GM12878 (cell line): ENCODE measurements at regions not wholly inside any gene's neighbourhood (a gene's known extent, or its start where the extent isn't known, plus 50 kb on each side); places are given as distances from the start of the nearest gene placed in this dataset.
A peak's percentile ranks its signal among the peaks of the same experiment; 100 is the strongest.

Experiments
- ATAC-seq: fragments of 200-7000 bp; cut with Tn5 transposase; 3 replicates; pipeline ENCODE4 v1.9.1; 2020; ENCODE audit warnings: mild to moderate bottlenecking, moderate library complexity
- BruUV-seq: library from RNA; stranded (reverse); fragments of 400-500 nt; replicated peaks from 2 replicates; lab custom pipeline; 2021; lab: Mats Ljungman, UMichigan
- CTCF ChIA-PET: fragments of 300-600 bp; sonication (Branson Sonifier 250); formaldehyde crosslinking; extraction: SDS; loops from one replicate; lab custom pipeline; 2021; ENCODE audit warnings: inconsistent platforms; lab: Yijun Ruan, JAX
- POLR2A ChIA-PET: fragments of 350-600 bp; formaldehyde crosslinking; extraction: SDS; loops from one replicate; lab custom pipeline; 2021; ENCODE audit warnings: inconsistent platforms; lab: Charles Lee
- RAD21 ChIA-PET: fragments of 300-600 bp; sonication (Branson Sonifier 250); formaldehyde crosslinking; loops from one replicate; lab custom pipeline; 2023; ENCODE audit warnings: antibody characterized with exemption; ENCODE audit not compliant: unreplicated experiment; lab: Charles Lee
- SMC1A ChIA-PET: fragments of 300-600 bp; sonication (Branson Sonifier 250); formaldehyde crosslinking; loops from one replicate; lab custom pipeline; 2023; ENCODE audit not compliant: unreplicated experiment, uncharacterized antibody; lab: Charles Lee
- DNase-seq: peaks from one replicate; pipeline ENCODE4 v3.0.0-alpha.2; 2011; ENCODE audit warnings: low read depth, low spot score
- FAIRE-seq: peaks from 3 replicates; lab custom pipeline; 2011; peaks lifted over from hg19 to GRCh38; lab: Jason Lieb, UNC
- H2AFZ ChIP-seq: 2 replicates; pipeline ENCODE4 v1.6.0; 2011; ENCODE audit warnings: low read depth, low read length, control low read depth; ENCODE audit not compliant: control insufficient read depth
- H3K27ac ChIP-seq: 2 replicates; pipeline ENCODE4 v1.5.1; 2011; ENCODE audit warnings: control low read depth; ENCODE audit not compliant: control insufficient read depth, insufficient read depth
- H3K27me3 ChIP-seq, 2 experiments: replicated peaks in 1 of 2; 2 replicates each; pipeline versions ENCODE4 v1.6.0 to v1.6.1; 2011; ENCODE audit warnings: low read length in 1 of 2; ENCODE audit not compliant: control insufficient read depth in 2 of 2, insufficient read depth in 2 of 2
- H3K36me3 ChIP-seq, 2 experiments: 2 replicates each; pipeline ENCODE4 v1.5.1; 2011; ENCODE audit warnings: low read length in 1 of 2; ENCODE audit not compliant: control insufficient read depth in 2 of 2, insufficient read depth in 2 of 2
- H3K4me1 ChIP-seq: 2 replicates; pipeline ENCODE4 v1.6.1; 2011; ENCODE audit warnings: mild to moderate bottlenecking, low read length, moderate library complexity, mixed read lengths; ENCODE audit not compliant: control insufficient read depth, insufficient read depth
- H3K4me2 ChIP-seq: 2 replicates; pipeline ENCODE4 v1.6.0; 2011; ENCODE audit warnings: control low read depth; ENCODE audit not compliant: control insufficient read depth, insufficient read depth
- H3K4me3 ChIP-seq: fragments of 200-600 bp; sonication (generic); 2 replicates; pipeline ENCODE4 v1.5.1; 2016
- H3K79me2 ChIP-seq: 2 replicates; pipeline ENCODE4 v1.6.0; 2011; ENCODE audit warnings: low read length; ENCODE audit not compliant: control insufficient read depth, insufficient read depth
- H3K9ac ChIP-seq: 2 replicates; pipeline ENCODE4 v1.8.0; 2011; ENCODE audit warnings: low read length, control low read depth, mixed read lengths; ENCODE audit not compliant: control insufficient read depth, insufficient read depth
- H3K9me3 ChIP-seq: replicated peaks from 3 replicates; pipeline ENCODE4 v1.5.1; 2011; ENCODE audit warnings: mild to moderate bottlenecking, low read length; ENCODE audit not compliant: control insufficient read depth, insufficient read depth
- H4K20me1 ChIP-seq: 2 replicates; pipeline ENCODE4 v1.6.0; 2011; ENCODE audit not compliant: control insufficient read depth, insufficient read depth
- BACH1 ChIP-seq: fragments of 450-650 bp; IDR thresholded peaks from 2 replicates; pipeline ENCODE4 v1.6.1; 2017; ENCODE audit warnings: mild to moderate bottlenecking, borderline replicate concordance
- BCL11A ChIP-seq: IDR thresholded peaks from 2 replicates; pipeline ENCODE4 v1.6.1; 2011; ENCODE audit warnings: low read depth, low read length
- ESRRA ChIP-seq: IDR thresholded peaks from 2 replicates; pipeline ENCODE4 v1.6.1; 2012; ENCODE audit warnings: mild to moderate bottlenecking, low read length, improper control_type of control experiment
- GABPA ChIP-seq: IDR thresholded peaks from 2 replicates; pipeline ENCODE4 v1.6.1; 2014; ENCODE audit warnings: antibody characterized with exemption, low read depth, mild to moderate bottlenecking, inconsistent platforms
- HDAC6 ChIP-seq: fragments of 200-600 bp; sonication (generic); IDR thresholded peaks from one replicate; pipeline ENCODE4 v1.8.0; 2017; ENCODE audit warnings: antibody characterized with exemption; ENCODE audit not compliant: unreplicated experiment
- IKZF1 ChIP-seq: fragments of 450-650 bp; conservative IDR thresholded peaks from 2 replicates; pipeline ENCODE4 v1.6.1; 2017; ENCODE audit warnings: antibody characterized with exemption, mild to moderate bottlenecking
- MXI1 ChIP-seq: fragments of 150-350 bp; IDR thresholded peaks from 2 replicates; pipeline ENCODE4 v1.6.1; 2011; ENCODE audit warnings: low read depth, mild to moderate bottlenecking, inconsistent platforms, low read length, improper control_type of control experiment
- POLR2AphosphoS2 ChIP-seq: IDR thresholded peaks from 2 replicates; pipeline ENCODE4 v1.6.1; 2011; ENCODE audit warnings: low read depth, mild to moderate bottlenecking, low read length, improper control_type of control experiment, moderate library complexity
- POLR2AphosphoS5 ChIP-seq: IDR thresholded peaks from 2 replicates; pipeline ENCODE4 v1.6.1; 2011; ENCODE audit warnings: mild to moderate bottlenecking, low read length, inconsistent platforms
- RAD21 ChIP-seq: IDR thresholded peaks from 2 replicates; pipeline ENCODE4 v1.6.1; 2011; ENCODE audit warnings: mild to moderate bottlenecking, low read depth, low read length, moderate library complexity; ENCODE audit not compliant: insufficient read depth
- RCOR1 ChIP-seq: conservative IDR thresholded peaks from 2 replicates; pipeline ENCODE4 v1.6.1; 2012; ENCODE audit warnings: low read depth, low read length, improper control_type of control experiment
- ZNF207 ChIP-seq: fragments of 450-650 bp; IDR thresholded peaks from 2 replicates; pipeline ENCODE4 v1.6.1; 2014; ENCODE audit warnings: antibody characterized with exemption, mild to moderate bottlenecking, borderline replicate concordance
- ZNF622 ChIP-seq: fragments of 450-650 bp; IDR thresholded peaks from 2 replicates; pipeline ENCODE4 v1.6.1; 2017; ENCODE audit warnings: mild to moderate bottlenecking, inconsistent platforms
- WGBS: methylation state at CpG from one replicate; pipeline ENCODE4 v1.1.6; 2016; ENCODE audit warnings: low lambda C conversion rate; ENCODE audit not compliant: insufficient replicate concordance, insufficient coverage; ENCODE audit errors: missing lambda C conversion rate; 5-methylcytosine and 5-hydroxymethylcytosine counted together
- in situ Hi-C: fragments of 300-500 bp; cut with MboI; formaldehyde crosslinking; loops from 9 replicates; pipeline ENCODE4 v1.14.3; 2018; ENCODE audit warnings: mixed read lengths
- intact Hi-C: fragments of 100-400 bp; cut with micrococcal nuclease; formaldehyde crosslinking; loops from one replicate; pipeline ENCODE4 v1.14.2; 2022; ENCODE audit not compliant: unreplicated experiment
- TF ChIP-seq, protein P1 (sequence below), 3 experiments: IDR thresholded peaks in 2 of 3; conservative IDR thresholded peaks in 1 of 3; 2 replicates each; pipeline ENCODE4 v1.5.1; 2011; ENCODE audit warnings: low read depth in 3 of 3, low read length in 3 of 3, mild to moderate bottlenecking in 3 of 3, control low read depth in 2 of 3, moderate library complexity in 2 of 3, inconsistent platforms in 1 of 3, mixed read lengths in 1 of 3; ENCODE audit not compliant: control insufficient read depth in 2 of 3, insufficient read depth in 1 of 3; ENCODE audit errors: extremely low read depth in 1 of 3
- TF ChIP-seq, protein P2 (sequence below): IDR thresholded peaks from 2 replicates; pipeline ENCODE4 v1.6.1; 2011; ENCODE audit warnings: low read depth, mild to moderate bottlenecking, low read length, moderate library complexity, borderline replicate concordance; ENCODE audit errors: extremely low read depth
- TF ChIP-seq, protein P3 (sequence below): fragments of 450-650 bp; IDR thresholded peaks from 2 replicates; pipeline ENCODE4 v1.6.1; 2017; ENCODE audit warnings: mild to moderate bottlenecking, low read depth, inconsistent platforms; ENCODE audit not compliant: poor library complexity, severe bottlenecking
- TF ChIP-seq, protein P4 (sequence below): IDR thresholded peaks from 2 replicates; pipeline ENCODE4 v1.6.1; 2012; ENCODE audit warnings: low read depth, low read length, improper control_type of control experiment

DNA sequence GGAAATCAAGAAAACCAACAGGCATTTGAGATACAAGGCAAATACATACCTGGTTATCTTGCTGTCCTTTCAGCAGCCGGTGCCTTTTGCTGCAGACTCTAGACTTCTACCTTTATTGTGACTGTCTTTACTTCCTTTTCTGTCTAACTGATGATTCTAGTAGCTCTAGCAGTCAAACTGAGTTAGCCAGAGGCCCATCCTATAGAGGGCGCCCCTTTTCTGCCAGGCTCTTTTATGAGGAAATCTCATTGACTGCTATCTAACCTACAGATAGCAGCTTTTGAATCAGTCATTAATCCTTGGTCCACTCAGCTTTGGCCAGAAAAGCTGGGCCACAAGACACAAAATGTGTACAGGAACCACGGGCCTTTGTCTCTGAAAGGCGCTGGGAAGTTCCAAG lies 87.5 kb upstream of the WSB1 start:
- ATAC-seq (peak; percentile 76), FAIRE-seq (no peak), DNase-seq (no peak)
- ChIA-PET SMC1A (interaction anchor here (1.1 to 7.2 kb wide), 7 partner anchors 10 to 122 kb away, joined by 3 to 66 read pairs (median 4); no protein-coding TSS in a partner anchor), POLR2A (interaction anchor here (1.8 kb wide), 1 partner anchor 12 kb away, joined by 4 read pairs; no protein-coding TSS in a partner anchor), RAD21 (interaction anchor here (0.7 to 2.6 kb wide), 11 partner anchors 8 to 127 kb away, joined by 3 to 27 read pairs (median 4); no protein-coding TSS in a partner anchor), CTCF (interaction anchor here (0.5 to 4.3 kb wide), 23 partner anchors 9 to 393 kb away, joined by 3 to 79 read pairs (median 4); no protein-coding TSS in a partner anchor)
- TF ChIP-seq POLR2AphosphoS2, result no peak
- TF ChIP-seq MXI1, result no peak
- TF ChIP-seq, protein P1, sequence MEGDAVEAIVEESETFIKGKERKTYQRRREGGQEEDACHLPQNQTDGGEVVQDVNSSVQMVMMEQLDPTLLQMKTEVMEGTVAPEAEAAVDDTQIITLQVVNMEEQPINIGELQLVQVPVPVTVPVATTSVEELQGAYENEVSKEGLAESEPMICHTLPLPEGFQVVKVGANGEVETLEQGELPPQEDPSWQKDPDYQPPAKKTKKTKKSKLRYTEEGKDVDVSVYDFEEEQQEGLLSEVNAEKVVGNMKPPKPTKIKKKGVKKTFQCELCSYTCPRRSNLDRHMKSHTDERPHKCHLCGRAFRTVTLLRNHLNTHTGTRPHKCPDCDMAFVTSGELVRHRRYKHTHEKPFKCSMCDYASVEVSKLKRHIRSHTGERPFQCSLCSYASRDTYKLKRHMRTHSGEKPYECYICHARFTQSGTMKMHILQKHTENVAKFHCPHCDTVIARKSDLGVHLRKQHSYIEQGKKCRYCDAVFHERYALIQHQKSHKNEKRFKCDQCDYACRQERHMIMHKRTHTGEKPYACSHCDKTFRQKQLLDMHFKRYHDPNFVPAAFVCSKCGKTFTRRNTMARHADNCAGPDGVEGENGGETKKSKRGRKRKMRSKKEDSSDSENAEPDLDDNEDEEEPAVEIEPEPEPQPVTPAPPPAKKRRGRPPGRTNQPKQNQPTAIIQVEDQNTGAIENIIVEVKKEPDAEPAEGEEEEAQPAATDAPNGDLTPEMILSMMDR (IDR thresholded peaks at IDR 0.05 in 2 of 3, conservative IDR thresholded peaks at IDR 0.05 in 1 of 3; ENCODE audit: control insufficient read depth in 2 of 3, extremely low read depth in 1 of 3, insufficient read depth in 1 of 3, low read depth in 3 of 3, low read length in 3 of 3), result peak; percentile 9 to 55 (median 41); a peak in 4 of 6 replicates
- no peak for TF ChIP-seq IKZF1
- TF ChIP-seq, protein P2, sequence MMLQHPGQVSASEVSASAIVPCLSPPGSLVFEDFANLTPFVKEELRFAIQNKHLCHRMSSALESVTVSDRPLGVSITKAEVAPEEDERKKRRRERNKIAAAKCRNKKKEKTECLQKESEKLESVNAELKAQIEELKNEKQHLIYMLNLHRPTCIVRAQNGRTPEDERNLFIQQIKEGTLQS, result no peak
- TF ChIP-seq HDAC6, result no peak
- no peak for TF ChIP-seq POLR2AphosphoS5
- TF ChIP-seq, protein P3, sequence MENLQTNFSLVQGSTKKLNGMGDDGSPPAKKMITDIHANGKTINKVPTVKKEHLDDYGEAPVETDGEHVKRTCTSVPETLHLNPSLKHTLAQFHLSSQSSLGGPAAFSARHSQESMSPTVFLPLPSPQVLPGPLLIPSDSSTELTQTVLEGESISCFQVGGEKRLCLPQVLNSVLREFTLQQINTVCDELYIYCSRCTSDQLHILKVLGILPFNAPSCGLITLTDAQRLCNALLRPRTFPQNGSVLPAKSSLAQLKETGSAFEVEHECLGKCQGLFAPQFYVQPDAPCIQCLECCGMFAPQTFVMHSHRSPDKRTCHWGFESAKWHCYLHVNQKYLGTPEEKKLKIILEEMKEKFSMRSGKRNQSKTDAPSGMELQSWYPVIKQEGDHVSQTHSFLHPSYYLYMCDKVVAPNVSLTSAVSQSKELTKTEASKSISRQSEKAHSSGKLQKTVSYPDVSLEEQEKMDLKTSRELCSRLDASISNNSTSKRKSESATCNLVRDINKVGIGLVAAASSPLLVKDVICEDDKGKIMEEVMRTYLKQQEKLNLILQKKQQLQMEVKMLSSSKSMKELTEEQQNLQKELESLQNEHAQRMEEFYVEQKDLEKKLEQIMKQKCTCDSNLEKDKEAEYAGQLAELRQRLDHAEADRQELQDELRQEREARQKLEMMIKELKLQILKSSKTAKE, result no peak
- no peak for TF ChIP-seq GABPA
- no peak for TF ChIP-seq ZNF622
- no peak for TF ChIP-seq RCOR1
- no peak for TF ChIP-seq ESRRA
- TF ChIP-seq BACH1, result no peak
- TF ChIP-seq ZNF207, result no peak
- TF ChIP-seq RAD21, result peak; percentile 19; the same call in 1 of the 2 replicates
- TF ChIP-seq, protein P4, sequence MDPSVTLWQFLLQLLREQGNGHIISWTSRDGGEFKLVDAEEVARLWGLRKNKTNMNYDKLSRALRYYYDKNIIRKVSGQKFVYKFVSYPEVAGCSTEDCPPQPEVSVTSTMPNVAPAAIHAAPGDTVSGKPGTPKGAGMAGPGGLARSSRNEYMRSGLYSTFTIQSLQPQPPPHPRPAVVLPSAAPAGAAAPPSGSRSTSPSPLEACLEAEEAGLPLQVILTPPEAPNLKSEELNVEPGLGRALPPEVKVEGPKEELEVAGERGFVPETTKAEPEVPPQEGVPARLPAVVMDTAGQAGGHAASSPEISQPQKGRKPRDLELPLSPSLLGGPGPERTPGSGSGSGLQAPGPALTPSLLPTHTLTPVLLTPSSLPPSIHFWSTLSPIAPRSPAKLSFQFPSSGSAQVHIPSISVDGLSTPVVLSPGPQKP, result no peak
- no peak for TF ChIP-seq BCL11A
- Histone ChIP-seq H3K27ac (no peak overlapping the region), H3K4me3 (no peak overlapping the region), H3K27me3 (no peaks in the 10 kb centered on the region), H2AFZ (no peak overlapping the region), H3K79me2 (no peaks in the 10 kb centered on the region), H3K36me3 (no peaks in the 10 kb centered on the region), H3K9me3 (no peaks in the 10 kb centered on the region), H4K20me1 (no peaks in the 10 kb centered on the region), H3K4me2 (no peak overlapping the region), H3K4me1 (no peaks in the 10 kb centered on the region), H3K9ac (no peak overlapping the region)
- intact Hi-C loops (no loop called here), in situ Hi-C loops (no loop called here)
- WGBS, result 32% methylated on average over 4 of the region's 4 CpGs
- BruUV-seq, result no TSS peak
